Tibial nerve (tissue), 4 donors: ENCODE measurements at regions not wholly inside any gene's neighbourhood (a gene's known extent, or its start where the extent isn't known, plus 50 kb on each side); places are given as distances from the start of the nearest gene placed in this dataset.

Experiments
- EP300 ChIP-seq, 2 donors: sonication (generic); formaldehyde crosslinking; IDR thresholded peaks; one replicate each; pipeline ENCODE4 v1.6.1; 2017; ENCODE audit warnings: antibody characterized with exemption in 2 of 2, mild to moderate bottlenecking in 1 of 2
- POLR2A ChIP-seq, 2 donors: fragments of 450-650 bp; IDR thresholded peaks; one replicate each; pipeline ENCODE4 v1.6.1; 2017; ENCODE audit warnings: antibody characterized with exemption in 2 of 2, mild to moderate bottlenecking in 2 of 2, moderate library complexity in 2 of 2
- TF ChIP-seq, protein P1 (sequence below), 5 experiments: fragments of 200-600 bp in 3 of 5; fragments of 450-650 bp in 2 of 5; sonication (generic) in 3 of 5; IDR thresholded peaks; one replicate each; pipeline ENCODE4 v1.5.1; 2016 to 2019; ENCODE audit warnings: antibody characterized with exemption in 5 of 5, mild to moderate bottlenecking in 3 of 5, moderate library complexity in 2 of 5

DNA sequence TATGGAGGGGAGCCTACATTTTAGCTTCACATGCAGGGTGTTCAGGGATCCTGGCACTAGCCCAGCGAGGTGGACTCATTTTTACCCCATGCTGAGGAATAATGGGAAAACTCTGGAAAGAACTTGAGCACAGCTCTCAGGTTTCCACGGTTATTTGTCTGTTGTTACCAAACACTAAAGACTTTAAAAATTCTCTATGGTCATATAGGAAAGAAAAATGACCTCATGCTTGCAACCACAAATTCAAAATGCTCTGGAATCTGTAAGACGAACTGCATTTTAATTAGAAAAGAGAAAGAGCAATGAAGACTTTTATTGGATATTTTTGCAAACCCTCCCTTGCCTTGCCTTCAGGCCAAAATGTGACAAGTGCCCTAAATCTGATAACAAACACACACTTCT, 606.9 kb downstream of the EBF1 start:
- TF ChIP-seq, protein P1, sequence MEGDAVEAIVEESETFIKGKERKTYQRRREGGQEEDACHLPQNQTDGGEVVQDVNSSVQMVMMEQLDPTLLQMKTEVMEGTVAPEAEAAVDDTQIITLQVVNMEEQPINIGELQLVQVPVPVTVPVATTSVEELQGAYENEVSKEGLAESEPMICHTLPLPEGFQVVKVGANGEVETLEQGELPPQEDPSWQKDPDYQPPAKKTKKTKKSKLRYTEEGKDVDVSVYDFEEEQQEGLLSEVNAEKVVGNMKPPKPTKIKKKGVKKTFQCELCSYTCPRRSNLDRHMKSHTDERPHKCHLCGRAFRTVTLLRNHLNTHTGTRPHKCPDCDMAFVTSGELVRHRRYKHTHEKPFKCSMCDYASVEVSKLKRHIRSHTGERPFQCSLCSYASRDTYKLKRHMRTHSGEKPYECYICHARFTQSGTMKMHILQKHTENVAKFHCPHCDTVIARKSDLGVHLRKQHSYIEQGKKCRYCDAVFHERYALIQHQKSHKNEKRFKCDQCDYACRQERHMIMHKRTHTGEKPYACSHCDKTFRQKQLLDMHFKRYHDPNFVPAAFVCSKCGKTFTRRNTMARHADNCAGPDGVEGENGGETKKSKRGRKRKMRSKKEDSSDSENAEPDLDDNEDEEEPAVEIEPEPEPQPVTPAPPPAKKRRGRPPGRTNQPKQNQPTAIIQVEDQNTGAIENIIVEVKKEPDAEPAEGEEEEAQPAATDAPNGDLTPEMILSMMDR (IDR thresholded peaks at IDR 0.05): no peak
- TF ChIP-seq POLR2A (IDR thresholded peaks at IDR 0.05) (no peak), EP300 (IDR thresholded peaks at IDR 0.05) (no peak)
